Kidney epithelial cell (primary cell): ENCODE measurements at regions not wholly inside any gene's neighbourhood (a gene's known extent, or its start where the extent isn't known, plus 50 kb on each side); places are given as distances from the start of the nearest gene placed in this dataset.

Source experiments
- DNase-seq: peaks from one replicate; pipeline ENCODE4 v3.0.0-alpha.2; 2010; ENCODE audit warnings: low read depth
- H3K27me3 ChIP-seq: 2 replicates; pipeline ENCODE4 v1.6.0; 2011; ENCODE audit warnings: low read length; ENCODE audit not compliant: control insufficient read depth, insufficient read depth
- H3K36me3 ChIP-seq: 2 replicates; pipeline ENCODE4 v1.5.1; 2011; ENCODE audit warnings: low read length; ENCODE audit not compliant: control insufficient read depth, insufficient read depth
- H3K4me3 ChIP-seq: 2 replicates; pipeline ENCODE4 v1.5.1; 2011; ENCODE audit warnings: low read depth, mild to moderate bottlenecking, control low read depth, low read length
- TF ChIP-seq, protein P1 (sequence below): IDR thresholded peaks from 2 replicates; pipeline ENCODE4 v1.5.1; 2011; ENCODE audit warnings: mild to moderate bottlenecking, moderate library complexity, low read length, control low read depth, inconsistent platforms; ENCODE audit not compliant: insufficient read depth, poor library complexity, severe bottlenecking

DNA sequence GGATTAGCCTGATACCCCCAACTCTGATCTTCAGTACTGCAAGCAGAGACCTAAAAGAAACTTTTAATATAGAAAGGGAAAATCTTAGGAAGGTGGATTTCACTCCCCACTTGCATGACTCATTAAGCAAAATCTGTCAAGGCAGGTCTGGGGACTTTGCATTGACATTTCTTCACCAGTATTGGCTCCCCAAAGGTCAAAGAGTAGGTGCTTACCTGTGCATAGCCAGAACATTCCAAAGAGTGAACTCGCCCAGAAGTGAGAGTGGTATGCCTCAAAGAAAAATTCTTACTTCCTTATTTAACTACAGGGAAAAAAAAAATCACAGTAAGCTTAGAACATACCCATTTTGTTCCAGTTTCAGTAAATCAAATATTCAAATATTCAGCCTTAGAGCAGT, 140.9 kb upstream of the TP63 start:
- H3K36me3 ChIP-seq = no peaks in the 10 kb centered on the region
- DNase-seq = no peak
- no peaks in the 10 kb centered on the region for H3K27me3 ChIP-seq
- TF ChIP-seq, protein P1, sequence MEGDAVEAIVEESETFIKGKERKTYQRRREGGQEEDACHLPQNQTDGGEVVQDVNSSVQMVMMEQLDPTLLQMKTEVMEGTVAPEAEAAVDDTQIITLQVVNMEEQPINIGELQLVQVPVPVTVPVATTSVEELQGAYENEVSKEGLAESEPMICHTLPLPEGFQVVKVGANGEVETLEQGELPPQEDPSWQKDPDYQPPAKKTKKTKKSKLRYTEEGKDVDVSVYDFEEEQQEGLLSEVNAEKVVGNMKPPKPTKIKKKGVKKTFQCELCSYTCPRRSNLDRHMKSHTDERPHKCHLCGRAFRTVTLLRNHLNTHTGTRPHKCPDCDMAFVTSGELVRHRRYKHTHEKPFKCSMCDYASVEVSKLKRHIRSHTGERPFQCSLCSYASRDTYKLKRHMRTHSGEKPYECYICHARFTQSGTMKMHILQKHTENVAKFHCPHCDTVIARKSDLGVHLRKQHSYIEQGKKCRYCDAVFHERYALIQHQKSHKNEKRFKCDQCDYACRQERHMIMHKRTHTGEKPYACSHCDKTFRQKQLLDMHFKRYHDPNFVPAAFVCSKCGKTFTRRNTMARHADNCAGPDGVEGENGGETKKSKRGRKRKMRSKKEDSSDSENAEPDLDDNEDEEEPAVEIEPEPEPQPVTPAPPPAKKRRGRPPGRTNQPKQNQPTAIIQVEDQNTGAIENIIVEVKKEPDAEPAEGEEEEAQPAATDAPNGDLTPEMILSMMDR = no peak
- H3K4me3 ChIP-seq = no peak overlapping the region

DNA sequence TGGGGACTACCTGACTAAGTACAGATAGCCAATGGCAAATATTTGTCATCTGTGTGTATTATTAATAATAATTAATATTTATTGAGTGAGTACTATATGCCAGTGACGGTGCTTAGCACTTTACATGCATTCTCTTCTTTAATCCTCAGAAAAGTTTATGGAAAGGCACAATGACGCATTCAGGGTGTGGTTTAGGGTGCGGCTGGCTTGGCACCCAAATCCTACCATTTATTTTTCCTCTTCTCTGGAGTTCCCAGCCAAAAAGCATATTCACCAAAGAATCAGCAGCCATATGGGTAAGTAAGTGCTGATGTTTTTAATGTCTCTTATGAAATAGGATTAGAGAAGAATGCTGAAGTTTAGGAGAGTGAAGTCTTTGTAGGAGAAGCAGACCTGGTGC, 140.4 kb upstream of the TP63 start:
- Histone ChIP-seq H3K27me3 (no peaks in the 10 kb centered on the region), H3K4me3 (no peak overlapping the region), H3K36me3 (no peaks in the 10 kb centered on the region)
- TF ChIP-seq, protein P1 = no peak
- DNase-seq = no peak

DNA sequence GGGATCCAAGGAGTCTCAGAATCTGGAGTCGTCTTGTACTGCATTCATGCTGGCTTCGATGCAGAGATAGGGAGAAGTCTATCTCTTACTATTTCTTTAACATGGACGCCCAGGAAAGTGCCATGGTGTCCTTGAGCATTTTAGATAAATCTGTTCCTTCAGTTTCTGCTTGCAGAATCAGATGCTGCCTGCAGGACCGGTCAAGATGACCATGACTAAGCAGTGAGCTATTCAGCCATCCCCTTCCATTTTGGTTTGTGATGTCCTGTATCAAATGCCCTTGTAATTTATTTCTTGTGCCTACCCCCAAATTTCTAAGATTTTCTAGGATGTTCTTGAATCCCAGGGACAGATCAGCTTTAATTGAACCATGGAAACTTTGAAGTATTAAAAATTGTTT, 139.4 kb upstream of the TP63 start:
- no peaks in the 10 kb centered on the region for H3K36me3 ChIP-seq
- no peak overlapping the region for H3K4me3 ChIP-seq
- no peaks in the 10 kb centered on the region for H3K27me3 ChIP-seq
- TF ChIP-seq, protein P1 = no peak
- no peak for DNase-seq

DNA sequence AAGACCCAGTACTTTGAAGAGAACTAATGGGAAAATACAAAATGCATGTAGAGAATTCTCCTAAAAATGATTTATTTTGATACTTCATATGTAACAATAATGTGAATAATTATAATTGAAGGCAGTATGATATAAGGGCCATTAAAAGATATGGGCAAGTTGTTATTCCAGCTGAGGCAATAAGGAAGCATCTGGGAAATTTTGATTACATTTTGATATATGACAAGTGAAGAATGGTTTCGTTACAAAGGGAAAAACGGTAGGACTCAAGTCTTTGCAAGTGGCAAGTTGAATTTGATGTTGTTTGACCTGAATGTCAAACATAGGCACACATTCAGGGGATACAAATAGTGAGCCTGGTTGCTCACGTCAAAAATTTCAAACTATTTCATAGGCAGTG, 137.9 kb upstream of the TP63 start:
- Histone ChIP-seq H3K4me3 (no peak overlapping the region), H3K36me3 (no peaks in the 10 kb centered on the region), H3K27me3 (no peaks in the 10 kb centered on the region)
- TF ChIP-seq, protein P1 = no peak
- no peak for DNase-seq

DNA sequence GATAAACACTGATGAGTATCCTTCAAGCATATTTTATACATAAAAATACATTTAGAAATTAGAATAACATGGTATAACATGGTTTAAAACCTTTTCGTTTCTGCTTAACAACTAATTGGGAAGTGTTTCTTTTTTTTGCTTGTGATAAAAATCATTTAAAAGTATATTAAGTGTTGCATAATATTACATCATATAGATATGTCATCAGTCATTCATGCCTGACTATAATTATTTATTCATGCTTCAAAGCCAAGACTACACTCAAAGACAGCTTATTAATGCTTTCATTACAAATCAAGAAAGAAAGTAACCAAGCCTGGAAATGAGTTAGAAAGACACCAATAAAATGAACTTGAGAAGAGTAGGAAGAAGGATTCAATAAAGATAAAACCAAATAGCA, 136.6 kb upstream of the TP63 start:
- no peak for DNase-seq
- H3K27me3 ChIP-seq = no peaks in the 10 kb centered on the region
- H3K4me3 ChIP-seq = no peak overlapping the region
- TF ChIP-seq, protein P1 = no peak
- no peaks in the 10 kb centered on the region for H3K36me3 ChIP-seq

DNA sequence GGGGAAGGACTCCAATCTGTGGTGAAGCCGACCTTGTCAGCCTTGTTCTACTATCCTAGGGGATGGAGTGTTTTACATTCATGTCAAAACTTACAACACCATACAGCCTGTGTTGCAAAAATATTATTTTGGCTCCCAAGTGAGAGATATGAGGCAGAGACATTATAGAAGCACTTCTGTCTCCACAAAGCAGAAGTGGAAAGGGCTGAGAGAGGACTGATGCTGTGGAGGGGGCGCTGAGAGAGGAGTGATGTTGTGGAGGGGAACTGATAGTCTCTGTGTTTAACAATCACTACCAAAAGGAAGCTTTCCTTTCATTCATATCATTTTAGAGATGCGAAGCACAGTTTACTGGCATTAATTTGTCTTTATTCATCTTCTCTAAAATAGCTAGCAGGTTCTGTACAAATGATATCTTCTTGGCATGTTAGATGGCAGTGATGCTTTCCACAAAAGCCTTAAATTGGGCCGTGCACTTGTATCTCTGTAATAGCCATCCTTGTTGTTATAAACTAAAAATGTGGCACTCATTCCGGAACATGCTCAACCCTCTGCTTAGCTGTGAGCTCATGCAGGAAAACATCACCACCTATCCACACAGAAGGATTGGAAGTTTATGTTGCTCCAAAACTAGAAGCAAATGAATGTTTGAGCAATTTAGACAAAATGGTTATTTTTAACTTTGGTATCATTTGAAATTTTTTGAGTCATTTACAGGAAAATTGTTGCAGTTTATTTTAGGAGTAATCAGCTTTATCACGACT, 134.6 kb upstream of the TP63 start:
- TF ChIP-seq, protein P1 = no peak
- Histone ChIP-seq H3K4me3 (no peak overlapping the region), H3K27me3 (no peaks in the 10 kb centered on the region), H3K36me3 (no peaks in the 10 kb centered on the region)
- no peak for DNase-seq
